ENCODE measurements at regions not wholly inside any gene's neighbourhood (a gene's known extent, or its start where the extent isn't known, plus 50 kb on each side); places are given as distances from the start of the nearest gene placed in this dataset.

GRCh38 chr4:3345384-3345783 lies 52.6 kb downstream of the RGS12 start:
- TF ChIP-seq CTCF (IDR thresholded peaks at IDR 0.05) (no peak), POLR2AphosphoS5 (IDR thresholded peaks at IDR 0.05) (no peak)
